Mucosa of descending colon (tissue), 3 donors: ENCODE measurements at regions not wholly inside any gene's neighbourhood (a gene's known extent, or its start where the extent isn't known, plus 50 kb on each side); places are given as distances from the start of the nearest gene placed in this dataset.
A peak's percentile ranks its signal among the peaks of the same experiment; 100 is the strongest.

ENCODE experiments used
- ATAC-seq: fragments of 200-7000 bp; cut with Tn5 transposase; one replicate; pipeline ENCODE4 v1.9.1; 2020; ENCODE audit warnings: mild to moderate bottlenecking, moderate library complexity
- DNase-seq, 3 donors: peaks; one replicate each; pipeline ENCODE4 v3.0.0-alpha.2; 2020
- H3K36me3 ChIP-seq: fragments of 200-600 bp; one replicate; pipeline ENCODE4 v1.8.0; 2021; ENCODE audit warnings: low read depth, mild to moderate bottlenecking
- H3K4me1 ChIP-seq: fragments of 200-600 bp; one replicate; pipeline ENCODE4 v1.8.0; 2021; ENCODE audit warnings: low read depth, mild to moderate bottlenecking
- H3K4me3 ChIP-seq: fragments of 200-600 bp; one replicate; pipeline ENCODE4 v1.8.0; 2021; ENCODE audit warnings: mild to moderate bottlenecking
- H3K9me3 ChIP-seq: fragments of 200-600 bp; one replicate; pipeline ENCODE4 v1.8.0; 2021; ENCODE audit warnings: mild to moderate bottlenecking
- CTCF ChIP-seq: fragments of 200-600 bp; IDR thresholded peaks from one replicate; pipeline ENCODE4 v1.8.0; 2022; ENCODE audit warnings: antibody characterized with exemption, mild to moderate bottlenecking
- intact Hi-C, 2 donors: fragments of 100-400 bp; cut with DNase I in 1 of 2; cut with micrococcal nuclease in 1 of 2; formaldehyde crosslinking; loops; one replicate each; pipeline versions ENCODE4 v1.11.0 to v1.11.1; 2022; cut with DNase I, micrococcal nuclease
- donor health status: DM: no; HTN: no; CAD: no; lungs with moderate emphysema.
- donor health status: DM: no; HTN: no; CAD: no.
- donor health status: DM: no; HTN: yes; CAD: no.

GRCh38 chr11:27287205-27287604, 75.8 kb downstream of the CCDC34 start:
- ATAC-seq (no peak), DNase-seq (no peak)
- Histone ChIP-seq H3K9me3 (peaks cover 6% of the 10 kb centered on the region), H3K36me3 (no peaks in the 10 kb centered on the region), H3K4me3 (no peak overlapping the region), H3K4me1 (no peaks in the 10 kb centered on the region)
- intact Hi-C loops = no loop called here
- no peak for TF ChIP-seq CTCF

GRCh38 chr11:27285761-27286160, 77.3 kb downstream of the CCDC34 start:
- no peaks in the 10 kb centered on the region for H3K9me3 ChIP-seq
- DNase-seq (no peak), ATAC-seq (no peak)
- H3K4me3 ChIP-seq = no peak overlapping the region
- no peaks in the 10 kb centered on the region for H3K4me1 ChIP-seq
- intact Hi-C loops = no loop called here
- no peaks in the 10 kb centered on the region for H3K36me3 ChIP-seq
- no peak for TF ChIP-seq CTCF

GRCh38 chr11:27282806-27283205, 80.2 kb downstream of the CCDC34 start:
- no peak for DNase-seq
- no peaks in the 10 kb centered on the region for H3K9me3 ChIP-seq
- no peaks in the 10 kb centered on the region for H3K4me1 ChIP-seq
- H3K36me3 ChIP-seq = no peaks in the 10 kb centered on the region
- no peak overlapping the region for H3K4me3 ChIP-seq
- no peak for TF ChIP-seq CTCF
- intact Hi-C loops = no loop called here
- ATAC-seq = no peak

GRCh38 chr11:27281740-27282590, 81.0 kb downstream of the CCDC34 start:
- Histone ChIP-seq H3K9me3 (no peaks in the 10 kb centered on the region), H3K4me1 (no peaks in the 10 kb centered on the region), H3K4me3 (no peak overlapping the region), H3K36me3 (no peaks in the 10 kb centered on the region)
- ATAC-seq (peak; percentile 29), DNase-seq (no peak)
- no peak for TF ChIP-seq CTCF
- intact Hi-C loops = no loop called here

- TF ChIP-seq CTCF = no peak
- ATAC-seq (no peak), DNase-seq (no peak)
- H3K36me3 ChIP-seq = no peaks in the 10 kb centered on the region
- intact Hi-C loops = no loop called here
- H3K4me1 ChIP-seq = no peaks in the 10 kb centered on the region
- H3K4me3 ChIP-seq = no peak overlapping the region
- H3K9me3 ChIP-seq = no peaks in the 10 kb centered on the region
Measured at GRCh38 chr11:27281276-27281675, 81.7 kb downstream of the CCDC34 start.

- no peak for DNase-seq
- H3K4me1 ChIP-seq = no peaks in the 10 kb centered on the region
- no peak for TF ChIP-seq CTCF
- intact Hi-C loops = no loop called here
- H3K4me3 ChIP-seq = no peak overlapping the region
- no peaks in the 10 kb centered on the region for H3K36me3 ChIP-seq
- no peak for ATAC-seq
- no peaks in the 10 kb centered on the region for H3K9me3 ChIP-seq
Measured at GRCh38 chr11:27280140-27280539, 82.9 kb downstream of the CCDC34 start.
